Uterus (tissue), 3 donors: ENCODE measurements at regions not wholly inside any gene's neighbourhood (a gene's known extent, or its start where the extent isn't known, plus 50 kb on each side); places are given as distances from the start of the nearest gene placed in this dataset.

Source experiments
- DNase-seq, 2 donors: peaks; one replicate each; pipeline ENCODE4 v3.0.0-alpha.2; 2019 to 2020
- H3K27ac ChIP-seq, 2 donors: fragments of 200-600 bp; sonication (generic); 1 replicate in 1 of 2; 2 replicates in 1 of 2; pipeline ENCODE4 v1.5.1; 2016 to 2018
- H3K27me3 ChIP-seq, 2 donors: fragments of 200-600 bp; sonication (generic); one replicate each; pipeline ENCODE4 v1.5.1; 2018 to 2019; ENCODE audit warnings: control low read depth in 1 of 2
- H3K36me3 ChIP-seq, 2 donors: fragments of 200-600 bp; sonication (generic); one replicate each; pipeline ENCODE4 v1.5.1; 2019; ENCODE audit warnings: control low read depth in 1 of 2
- H3K4me1 ChIP-seq, 2 donors: fragments of 200-600 bp; sonication (generic); one replicate each; pipeline ENCODE4 v1.5.1; 2018 to 2019; ENCODE audit warnings: control low read depth in 1 of 2
- H3K4me3 ChIP-seq, 2 donors: fragments of 200-600 bp; sonication (generic); 1 replicate in 1 of 2; 2 replicates in 1 of 2; pipeline ENCODE4 v1.5.1; 2018 to 2019; ENCODE audit warnings: mild to moderate bottlenecking in 1 of 2
- H3K9me3 ChIP-seq, 2 donors: fragments of 200-600 bp; sonication (generic); one replicate each; pipeline ENCODE4 v1.5.1; 2019; ENCODE audit warnings: control low read depth in 1 of 2
- POLR2A ChIP-seq, 2 donors: fragments of 450-650 bp; IDR thresholded peaks; one replicate each; pipeline ENCODE4 v1.6.1; 2016; ENCODE audit warnings: antibody characterized with exemption in 2 of 2, mild to moderate bottlenecking in 1 of 2, moderate library complexity in 1 of 2
- intact Hi-C: fragments of 100-400 bp; cut with DNase I; formaldehyde crosslinking; loops from one replicate; pipeline ENCODE4 v1.15.1; 2023; ENCODE audit warnings: low total_unique reads
- TF ChIP-seq, protein P1 (sequence below), 4 experiments: fragments of 200-600 bp in 2 of 4; fragments of 450-650 bp in 2 of 4; sonication (generic) in 2 of 4; IDR thresholded peaks; one replicate each; pipeline ENCODE4 v1.5.1; 2016 to 2019; ENCODE audit warnings: antibody characterized with exemption in 4 of 4, mild to moderate bottlenecking in 2 of 4, moderate library complexity in 1 of 4
- donor health status: DM: yes; HTN: yes; CAD: no.

DNA sequence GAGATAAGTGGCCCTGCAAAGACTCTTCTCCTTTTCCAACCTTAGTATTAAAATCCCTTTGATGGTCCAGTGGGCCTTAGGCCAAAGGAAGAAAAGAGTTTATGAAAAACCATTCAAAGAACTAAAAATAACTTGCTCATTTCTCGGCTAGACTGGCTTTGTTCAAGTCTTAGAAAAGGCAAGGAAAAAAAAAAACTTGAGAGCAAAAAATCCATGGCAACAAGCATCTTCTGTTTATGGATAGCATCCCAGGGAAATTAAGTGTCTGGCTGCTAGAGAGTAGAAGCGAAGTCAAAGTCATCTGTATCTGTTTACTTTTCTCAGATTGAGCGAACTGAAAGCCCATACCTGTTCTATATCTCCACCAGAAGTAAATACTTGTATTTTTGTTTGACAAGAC lies 129.6 kb downstream of the KCTD15 start:
- no peaks in the 10 kb centered on the region for H3K27me3 ChIP-seq
- H3K4me1 ChIP-seq, result no peaks in the 10 kb centered on the region
- DNase-seq, result no peak
- no peak overlapping the region for H3K4me3 ChIP-seq
- no peak overlapping the region for H3K27ac ChIP-seq
- no peaks in the 10 kb centered on the region for H3K9me3 ChIP-seq
- intact Hi-C loops, result no loop called here
- TF ChIP-seq, protein P1, sequence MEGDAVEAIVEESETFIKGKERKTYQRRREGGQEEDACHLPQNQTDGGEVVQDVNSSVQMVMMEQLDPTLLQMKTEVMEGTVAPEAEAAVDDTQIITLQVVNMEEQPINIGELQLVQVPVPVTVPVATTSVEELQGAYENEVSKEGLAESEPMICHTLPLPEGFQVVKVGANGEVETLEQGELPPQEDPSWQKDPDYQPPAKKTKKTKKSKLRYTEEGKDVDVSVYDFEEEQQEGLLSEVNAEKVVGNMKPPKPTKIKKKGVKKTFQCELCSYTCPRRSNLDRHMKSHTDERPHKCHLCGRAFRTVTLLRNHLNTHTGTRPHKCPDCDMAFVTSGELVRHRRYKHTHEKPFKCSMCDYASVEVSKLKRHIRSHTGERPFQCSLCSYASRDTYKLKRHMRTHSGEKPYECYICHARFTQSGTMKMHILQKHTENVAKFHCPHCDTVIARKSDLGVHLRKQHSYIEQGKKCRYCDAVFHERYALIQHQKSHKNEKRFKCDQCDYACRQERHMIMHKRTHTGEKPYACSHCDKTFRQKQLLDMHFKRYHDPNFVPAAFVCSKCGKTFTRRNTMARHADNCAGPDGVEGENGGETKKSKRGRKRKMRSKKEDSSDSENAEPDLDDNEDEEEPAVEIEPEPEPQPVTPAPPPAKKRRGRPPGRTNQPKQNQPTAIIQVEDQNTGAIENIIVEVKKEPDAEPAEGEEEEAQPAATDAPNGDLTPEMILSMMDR (IDR thresholded peaks at IDR 0.05), result no peak
- TF ChIP-seq POLR2A (IDR thresholded peaks at IDR 0.05), result no peak
- no peaks in the 10 kb centered on the region for H3K36me3 ChIP-seq

DNA sequence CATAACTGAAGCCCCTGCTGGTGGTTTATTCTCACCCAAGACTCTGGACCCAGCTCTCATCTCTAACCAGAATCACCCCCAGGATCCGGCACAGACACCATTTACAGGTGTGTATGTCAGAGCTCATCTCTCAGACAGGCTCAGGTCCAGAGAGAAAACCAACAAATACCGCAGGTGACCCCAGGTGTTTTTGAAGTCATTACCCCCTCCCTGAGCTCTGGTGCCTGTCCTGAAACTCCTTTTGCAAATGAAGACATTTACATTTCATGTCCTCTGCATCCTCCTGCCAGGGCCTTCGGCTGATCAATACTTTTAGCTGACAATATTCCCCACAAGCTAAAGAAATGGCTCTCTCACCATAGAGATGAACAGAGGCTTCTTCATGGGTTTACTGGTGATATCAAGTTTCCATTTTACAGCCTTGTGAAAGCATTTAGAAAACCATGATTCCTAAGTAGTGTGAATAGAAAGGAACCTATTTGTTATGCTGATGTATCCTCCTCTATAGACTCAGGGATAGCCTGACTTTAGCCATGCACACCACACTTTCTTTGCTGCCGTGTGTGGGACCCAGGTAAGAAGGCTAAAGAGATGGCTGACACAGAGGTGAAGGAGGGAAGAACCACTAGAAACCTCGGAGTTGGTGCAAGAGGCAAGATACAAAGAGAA lies 131.3 kb downstream of the KCTD15 start:
- Histone ChIP-seq H3K9me3 (no peaks in the 10 kb centered on the region), H3K36me3 (no peaks in the 10 kb centered on the region), H3K27me3 (no peaks in the 10 kb centered on the region), H3K4me3 (no peak overlapping the region), H3K4me1 (no peaks in the 10 kb centered on the region), H3K27ac (no peak overlapping the region)
- DNase-seq, result no peak
- TF ChIP-seq, protein P1 (IDR thresholded peaks at IDR 0.05), result no peak
- no peak for TF ChIP-seq POLR2A (IDR thresholded peaks at IDR 0.05)
- intact Hi-C loops, result no loop called here

DNA sequence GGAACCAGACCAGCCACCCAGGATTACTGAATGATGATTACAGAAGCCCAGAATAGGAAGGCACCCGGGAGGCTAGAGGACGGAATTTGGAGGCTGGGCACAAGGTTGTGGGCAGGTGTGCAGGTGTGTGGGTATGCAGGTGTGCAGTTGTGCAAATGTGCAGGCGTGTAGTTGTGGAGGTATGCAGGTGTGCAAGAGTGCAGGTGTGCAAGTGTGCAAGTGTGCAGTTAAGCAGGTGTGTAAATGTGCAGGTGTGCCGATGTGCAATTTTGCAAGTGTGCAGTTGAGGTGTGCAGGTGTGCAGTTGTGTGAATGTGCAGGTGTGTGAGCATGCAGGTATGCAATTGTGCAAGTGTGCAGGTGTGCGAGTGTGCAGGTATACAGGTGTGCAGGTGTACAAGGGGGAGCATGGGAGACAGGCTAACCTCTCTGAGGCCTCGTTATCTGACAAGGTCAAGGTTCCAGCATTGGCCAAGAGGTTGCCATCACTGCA lies 131.8 kb downstream of the KCTD15 start:
- TF ChIP-seq, protein P1 (IDR thresholded peaks at IDR 0.05), result no peak
- Histone ChIP-seq H3K36me3 (no peaks in the 10 kb centered on the region), H3K27ac (no peak overlapping the region), H3K4me3 (no peak overlapping the region), H3K4me1 (no peaks in the 10 kb centered on the region), H3K27me3 (no peaks in the 10 kb centered on the region), H3K9me3 (no peaks in the 10 kb centered on the region)
- DNase-seq, result no peak
- intact Hi-C loops, result no loop called here

DNA sequence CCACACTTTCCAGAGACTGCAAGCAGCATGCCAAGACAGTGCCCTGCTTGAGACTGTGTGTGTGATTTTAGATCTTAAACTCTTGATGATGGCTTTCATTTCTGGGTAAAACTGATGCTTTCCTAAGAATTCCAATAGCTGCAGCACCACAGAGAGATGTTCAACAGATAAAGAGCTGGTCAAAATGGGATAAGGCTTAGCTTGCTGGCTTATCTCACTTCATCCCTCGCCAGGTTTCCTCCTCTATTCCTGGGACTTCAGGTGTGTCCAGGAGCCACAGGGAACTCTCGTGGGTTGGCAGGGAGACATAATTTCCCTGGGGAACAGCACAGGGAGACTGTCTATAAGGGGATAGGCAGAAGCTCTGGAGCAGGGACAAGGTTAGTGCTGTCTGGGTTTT lies 137.3 kb downstream of the KCTD15 start:
- Histone ChIP-seq H3K9me3 (peaks cover 0 to 7% of the 10 kb centered on the region in 2 donors), H3K27ac (no peak overlapping the region), H3K27me3 (no peaks in the 10 kb centered on the region), H3K4me1 (no peaks in the 10 kb centered on the region), H3K36me3 (no peaks in the 10 kb centered on the region), H3K4me3 (no peak overlapping the region)
- no peak for TF ChIP-seq POLR2A (IDR thresholded peaks at IDR 0.05)
- TF ChIP-seq, protein P1 (IDR thresholded peaks at IDR 0.05), result no peak
- intact Hi-C loops, result no loop called here
- no peak for DNase-seq

DNA sequence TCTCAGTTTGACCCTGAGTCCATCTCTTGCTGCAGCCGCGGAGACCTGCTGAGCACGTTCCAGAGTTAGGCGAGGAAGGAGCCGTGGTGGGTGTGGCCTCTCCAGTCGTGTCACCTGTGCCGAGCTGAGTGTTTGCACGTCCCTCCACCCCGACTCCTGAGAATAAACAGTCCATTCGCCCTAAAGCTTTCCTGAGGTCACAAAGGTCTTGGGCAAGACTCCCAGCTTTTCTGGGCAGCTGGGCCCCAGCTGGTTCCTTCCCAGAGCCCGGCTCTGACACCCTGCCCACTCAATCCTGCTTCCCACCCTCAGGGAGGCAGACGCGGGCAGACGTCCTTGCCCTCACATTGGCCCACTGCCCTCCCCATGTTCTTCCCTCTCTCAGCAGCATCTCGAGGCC lies 142.2 kb downstream of the KCTD15 start:
- no peak overlapping the region for H3K4me3 ChIP-seq
- no peaks in the 10 kb centered on the region for H3K36me3 ChIP-seq
- H3K9me3 ChIP-seq, result peaks cover 0 to 5% of the 10 kb centered on the region in 2 donors
- TF ChIP-seq POLR2A (IDR thresholded peaks at IDR 0.05), result no peak
- TF ChIP-seq, protein P1 (IDR thresholded peaks at IDR 0.05), result no peak
- DNase-seq, result no peak
- intact Hi-C loops, result no loop called here
- no peaks in the 10 kb centered on the region for H3K27me3 ChIP-seq
- H3K4me1 ChIP-seq, result no peaks in the 10 kb centered on the region
- H3K27ac ChIP-seq, result no peak overlapping the region
